Mesendoderm (in vitro differentiated cells): ENCODE measurements at regions not wholly inside any gene's neighbourhood (a gene's known extent, or its start where the extent isn't known, plus 50 kb on each side); places are given as distances from the start of the nearest gene placed in this dataset.
"Not testable (repeated sequence)": the region's sequence is repeated elsewhere in the genome, so short reads cannot be mapped to it uniquely, and the experiment has no call there.

ENCODE experiments used
- DNase-seq: peaks from one replicate; pipeline ENCODE4 v3.0.0; 2013
- H2AK5ac ChIP-seq: 2 replicates; pipeline ENCODE4 v1.6.1; 2013; ENCODE audit warnings: low read length, inconsistent platforms
- H2BK120ac ChIP-seq: 2 replicates; pipeline ENCODE4 v1.6.1; 2013; ENCODE audit warnings: low read depth, mild to moderate bottlenecking, low read length, moderate library complexity, mixed read lengths
- H2BK15ac ChIP-seq: replicated peaks from 2 replicates; pipeline ENCODE4 v1.6.1; 2013; ENCODE audit warnings: low read depth, mild to moderate bottlenecking, moderate library complexity
- H2BK5ac ChIP-seq: 2 replicates; pipeline ENCODE4 v1.6.1; 2013; ENCODE audit warnings: low read length, inconsistent platforms
- H3K18ac ChIP-seq: 2 replicates; pipeline ENCODE4 v1.6.1; 2013; ENCODE audit warnings: mild to moderate bottlenecking, low read length, mixed read lengths
- H3K23ac ChIP-seq: one replicate; pipeline ENCODE4 v1.6.1; 2013; ENCODE audit warnings: low read length
- H3K27ac ChIP-seq: 2 replicates; pipeline ENCODE4 v1.5.1; 2013; ENCODE audit warnings: low read depth, mild to moderate bottlenecking, inconsistent platforms, low read length, moderate library complexity
- H3K27me3 ChIP-seq: 2 replicates; pipeline ENCODE4 v1.6.1; 2013; ENCODE audit warnings: low read length, control low read depth, mild to moderate bottlenecking, inconsistent platforms; ENCODE audit not compliant: insufficient read depth, poor library complexity
- H3K36me3 ChIP-seq: 2 replicates; pipeline ENCODE4 v1.6.1; 2013; ENCODE audit warnings: low read length, inconsistent platforms; ENCODE audit not compliant: control insufficient read depth, insufficient read depth
- H3K4ac ChIP-seq: one replicate; pipeline ENCODE4 v1.6.1; 2013; ENCODE audit warnings: low read depth, mild to moderate bottlenecking, low read length, moderate library complexity
- H3K4me1 ChIP-seq: 2 replicates; pipeline ENCODE4 v1.6.1; 2013; ENCODE audit warnings: low read depth, low read length, inconsistent platforms; ENCODE audit not compliant: control insufficient read depth
- H3K4me2 ChIP-seq: 2 replicates; pipeline ENCODE4 v1.6.1; 2013; ENCODE audit warnings: low read length
- H3K4me3 ChIP-seq: 2 replicates; pipeline ENCODE4 v1.5.1; 2013; ENCODE audit warnings: mild to moderate bottlenecking, low read length
- H3K56ac ChIP-seq: one replicate; pipeline ENCODE4 v1.6.1; 2013; ENCODE audit warnings: low read length
- H3K79me1 ChIP-seq: 2 replicates; pipeline ENCODE4 v1.6.1; 2013; ENCODE audit warnings: low read length, inconsistent platforms
- H3K79me2 ChIP-seq: 2 replicates; pipeline ENCODE4 v1.6.1; 2013; ENCODE audit warnings: mild to moderate bottlenecking, low read length; ENCODE audit not compliant: control insufficient read depth, insufficient read depth
- H3K9ac ChIP-seq: 2 replicates; pipeline ENCODE4 v1.6.1; 2013; ENCODE audit warnings: low read length, inconsistent platforms
- H4K5ac ChIP-seq: one replicate; pipeline ENCODE4 v1.6.1; 2013; ENCODE audit warnings: low read length
- H4K8ac ChIP-seq: one replicate; pipeline ENCODE4 v1.6.1; 2013; ENCODE audit warnings: low read depth, mild to moderate bottlenecking, control low read depth, low read length, moderate library complexity
- WGBS: extraction: QIAGEN DNeasy Blood & Tissue Kit; methylation state at CpG from one replicate; pipeline ENCODE4 v1.1.7; 2013; ENCODE audit warnings: low lambda C conversion rate, missing lambda C conversion rate; ENCODE audit not compliant: insufficient coverage; ENCODE audit errors: extremely low coverage; 5-methylcytosine and 5-hydroxymethylcytosine counted together

GRCh38 chr14:71430678-71431376, 501.4 kb upstream of the RGS6 start:
- Histone ChIP-seq H3K4me2 (no peak overlapping the region), H3K4me3 (no peak overlapping the region), H3K27me3 (no peaks in the 10 kb centered on the region), H3K18ac (no peak overlapping the region), H4K8ac (no peak overlapping the region), H3K56ac (no peak overlapping the region), H2BK15ac (no peak overlapping the region), H3K79me2 (no peaks in the 10 kb centered on the region), H3K4ac (no peak overlapping the region), H2BK5ac (no peak overlapping the region), H2BK120ac (no peak overlapping the region), H3K4me1 (peaks cover 2% of the 10 kb centered on the region), H3K9ac (no peak overlapping the region), H4K5ac (no peak overlapping the region), H2AK5ac (no peak overlapping the region), H3K23ac (no peak overlapping the region), H3K79me1 (no peaks in the 10 kb centered on the region), H3K36me3 (no peaks in the 10 kb centered on the region), H3K27ac (no peak overlapping the region)
- DNase-seq = no peak
- WGBS = no CpG with 5 or more reads among the region's 3 CpGs

- WGBS = no CpG with 5 or more reads among the region's 3 CpGs
- no peaks in the 10 kb centered on the region for H3K79me1 ChIP-seq
- no peaks in the 10 kb centered on the region for H3K27me3 ChIP-seq
- no peak overlapping the region for H2AK5ac ChIP-seq
- H3K36me3 ChIP-seq = no peaks in the 10 kb centered on the region
- H2BK5ac ChIP-seq = no peak overlapping the region
- H3K4me1 ChIP-seq = peaks cover 2% of the 10 kb centered on the region
- H3K9ac ChIP-seq = no peak overlapping the region
- DNase-seq = no peak
- no peak overlapping the region for H3K27ac ChIP-seq
- H3K4me2 ChIP-seq = no peak overlapping the region
- no peak overlapping the region for H2BK120ac ChIP-seq
- H3K23ac ChIP-seq = no peak overlapping the region
- H4K5ac ChIP-seq = no peak overlapping the region
- no peaks in the 10 kb centered on the region for H3K79me2 ChIP-seq
- no peak overlapping the region for H3K18ac ChIP-seq
- H3K4ac ChIP-seq = no peak overlapping the region
- no peak overlapping the region for H4K8ac ChIP-seq
- H2BK15ac ChIP-seq = no peak overlapping the region
- H3K56ac ChIP-seq = no peak overlapping the region
- no peak overlapping the region for H3K4me3 ChIP-seq
These were observed 499.7 kb upstream of the RGS6 start for GRCh38 chr14:71432334-71433110.

GRCh38 chr14:71433303-71433702, 498.9 kb upstream of the RGS6 start:
- no CpG with 5 or more reads among the region's 8 CpGs for WGBS
- Histone ChIP-seq H3K27ac (no peak overlapping the region), H3K23ac (no peak overlapping the region)

GRCh38 chr14:71435641-71436040, 496.6 kb upstream of the RGS6 start:
- H2BK120ac ChIP-seq, H3K9ac ChIP-seq, H3K79me2 ChIP-seq, H3K27ac ChIP-seq, H3K23ac ChIP-seq, H3K27me3 ChIP-seq, DNase-seq, H2AK5ac ChIP-seq, H2BK5ac ChIP-seq, H3K36me3 ChIP-seq, H4K5ac ChIP-seq, H3K79me1 ChIP-seq, H3K4me2 ChIP-seq, H3K4me3 ChIP-seq, H3K4me1 ChIP-seq, H3K56ac ChIP-seq, H2BK15ac ChIP-seq, H3K4ac ChIP-seq, H4K8ac ChIP-seq, H3K18ac ChIP-seq: not testable (repeated sequence)
- no CpG with 5 or more reads among the region's 2 CpGs for WGBS

More at GRCh38 chr14:71433303-71433702, 498.9 kb upstream of the RGS6 start:
- no peak overlapping the region for H2AK5ac ChIP-seq
- H2BK15ac ChIP-seq = no peak overlapping the region
- no peak overlapping the region for H4K8ac ChIP-seq
- peaks cover 2% of the 10 kb centered on the region for H3K4me1 ChIP-seq
- H3K9ac ChIP-seq = no peak overlapping the region
- no peak for DNase-seq
- no peak overlapping the region for H3K4ac ChIP-seq
- no peak overlapping the region for H3K56ac ChIP-seq
- no peaks in the 10 kb centered on the region for H3K27me3 ChIP-seq
- no peak overlapping the region for H3K18ac ChIP-seq
- H3K36me3 ChIP-seq = no peaks in the 10 kb centered on the region
- no peak overlapping the region for H3K4me2 ChIP-seq
- H2BK120ac ChIP-seq = no peak overlapping the region
- H3K4me3 ChIP-seq = no peak overlapping the region
- no peaks in the 10 kb centered on the region for H3K79me1 ChIP-seq
- no peak overlapping the region for H2BK5ac ChIP-seq
- no peaks in the 10 kb centered on the region for H3K79me2 ChIP-seq
- H4K5ac ChIP-seq = no peak overlapping the region

GRCh38 chr14:71437870-71438269, 494.4 kb upstream of the RGS6 start:
- no peaks in the 10 kb centered on the region for H3K4me1 ChIP-seq
- no peak overlapping the region for H2BK120ac ChIP-seq
- H3K79me2 ChIP-seq = no peaks in the 10 kb centered on the region
- no peak overlapping the region for H3K4ac ChIP-seq
- H3K79me1 ChIP-seq = peaks cover 3% of the 10 kb centered on the region
- no peak overlapping the region for H2BK15ac ChIP-seq
- H3K9ac ChIP-seq = no peak overlapping the region
- H3K36me3 ChIP-seq = no peaks in the 10 kb centered on the region
- H3K27me3 ChIP-seq = no peaks in the 10 kb centered on the region
- DNase-seq = no peak
- H2AK5ac ChIP-seq = no peak overlapping the region
- no peak overlapping the region for H3K4me2 ChIP-seq
- WGBS = no CpG with 5 or more reads among the region's 4 CpGs
- no peak overlapping the region for H3K27ac ChIP-seq
- H4K8ac ChIP-seq = no peak overlapping the region
- H3K18ac ChIP-seq = no peak overlapping the region
- H4K5ac ChIP-seq = no peak overlapping the region
- H2BK5ac ChIP-seq = no peak overlapping the region
- no peak overlapping the region for H3K23ac ChIP-seq
- H3K56ac ChIP-seq = no peak overlapping the region
- H3K4me3 ChIP-seq = no peak overlapping the region
